T-helper 1 cell (primary cell): ENCODE measurements at regions not wholly inside any gene's neighbourhood (a gene's known extent, or its start where the extent isn't known, plus 50 kb on each side); places are given as distances from the start of the nearest gene placed in this dataset.

ENCODE experiments used
- DNase-seq, 5 donors: peaks; one replicate each; pipeline ENCODE4 v3.0.0-alpha.2; 2012 to 2020

GRCh38 chr20:23165964-23166363, 79.8 kb upstream of the CD93 start:
- no peak for DNase-seq

GRCh38 chr20:23165307-23165750, 79.2 kb upstream of the CD93 start:
- DNase-seq, result no peak

- DNase-seq, result no peak
These were observed 78.1 kb upstream of the CD93 start for GRCh38 chr20:23164176-23164601.

- DNase-seq, result no peak
These were observed 77.4 kb upstream of the CD93 start for GRCh38 chr20:23163562-23163961.

- no peak for DNase-seq
These were observed 76.8 kb upstream of the CD93 start for GRCh38 chr20:23162887-23163286.

- no peak for DNase-seq
These were observed 76.0 kb upstream of the CD93 start for GRCh38 chr20:23161968-23162696.

- no peak for DNase-seq
These were observed 75.2 kb upstream of the CD93 start for GRCh38 chr20:23161244-23161891.

- no peak for DNase-seq
These were observed 74.6 kb upstream of the CD93 start for GRCh38 chr20:23160536-23161243.

- DNase-seq, result no peak
These were observed 73.8 kb upstream of the CD93 start for GRCh38 chr20:23159947-23160318.

GRCh38 chr20:23159256-23159946, 73.3 kb upstream of the CD93 start:
- no peak for DNase-seq

GRCh38 chr20:23157734-23158133, 71.6 kb upstream of the CD93 start:
- DNase-seq, result no peak

GRCh38 chr20:23156842-23157423, 70.8 kb upstream of the CD93 start:
- DNase-seq, result no peak

GRCh38 chr20:23156170-23156841, 70.2 kb upstream of the CD93 start:
- no peak for DNase-seq

GRCh38 chr20:23155141-23155590, 69.0 kb upstream of the CD93 start:
- DNase-seq, result no peak

- DNase-seq, result no peak
These were observed 67.7 kb upstream of the CD93 start for GRCh38 chr20:23153696-23154341.

- DNase-seq, result no peak
These were observed 66.8 kb upstream of the CD93 start for GRCh38 chr20:23152902-23153301.

- no peak for DNase-seq
These were observed 66.3 kb upstream of the CD93 start for GRCh38 chr20:23152308-23152892.

GRCh38 chr20:23151885-23152284, 65.8 kb upstream of the CD93 start:
- no peak for DNase-seq

- DNase-seq, result no peak
These were observed 65.0 kb upstream of the CD93 start for GRCh38 chr20:23151008-23151703.

- DNase-seq, result no peak
These were observed 64.3 kb upstream of the CD93 start for GRCh38 chr20:23150304-23151007.
